ENCODE measurements at regions not wholly inside any gene's neighbourhood (a gene's known extent, or its start where the extent isn't known, plus 50 kb on each side); places are given as distances from the start of the nearest gene placed in this dataset.

DNA sequence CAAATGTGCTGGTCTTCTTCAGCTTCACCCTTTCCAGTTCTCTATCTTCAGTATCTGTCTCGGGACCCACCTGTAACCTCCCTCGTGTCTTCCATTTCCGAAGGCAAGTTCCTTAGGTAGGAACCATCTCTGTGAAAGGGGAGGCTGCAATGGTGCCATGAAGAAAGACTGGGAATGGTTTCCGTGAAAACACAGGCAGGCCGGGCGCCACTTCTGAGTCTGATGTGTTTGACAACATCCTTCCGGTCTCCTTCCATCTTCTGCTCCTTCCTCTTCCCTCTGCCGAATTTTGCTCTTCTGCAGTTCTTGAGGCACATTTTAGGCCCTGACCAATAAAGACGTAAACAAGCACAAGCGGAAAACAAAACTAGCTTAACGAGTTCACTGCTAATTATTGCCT is 328.0 kb downstream of the THBS2 start:
- no peak overlapping the region for H2AFZ ChIP-seq (ENCODE audit: low read length)
- no peak overlapping the region for H2BK15ac ChIP-seq (ENCODE audit: low read length)
- no peak overlapping the region for H3K18ac ChIP-seq (ENCODE audit: low read length)
- H4K8ac ChIP-seq (ENCODE audit: low read depth, low read length), result no peak overlapping the region
- H3K36me3 ChIP-seq (replicated peaks in 1 of 2; ENCODE audit: control insufficient read depth in 2 of 2, insufficient read depth in 2 of 2, low read length in 2 of 2), result peaks cover 0 to 4% of the 10 kb centered on the region in 2 donors
- peaks cover 0 to 4% (median 0%) of the 10 kb centered on the region in 3 experiments for H3K27me3 ChIP-seq (ENCODE audit: control insufficient read depth in 3 of 3, insufficient read depth in 3 of 3, low read depth in 1 of 3, low read length in 3 of 3)
- no peak overlapping the region for H3K23ac ChIP-seq (ENCODE audit: low read depth, low read length, poor library complexity)
- no peak overlapping the region for H3K4ac ChIP-seq (ENCODE audit: low read length)
- peaks cover 0 to 5% of the 10 kb centered on the region in 2 donors for H3K4me1 ChIP-seq (ENCODE audit: control insufficient read depth in 2 of 2, insufficient read depth in 1 of 2, low read depth in 1 of 2, low read length in 2 of 2)
- no peak overlapping the region for H3K4me2 ChIP-seq (ENCODE audit: insufficient read depth, low read length, poor library complexity, severe bottlenecking)
- H3K79me1 ChIP-seq (ENCODE audit: low read depth, low read length), result peaks cover 2% of the 10 kb centered on the region
- no peak overlapping the region for H2BK5ac ChIP-seq (ENCODE audit: low read length)
- H3K27ac ChIP-seq (replicated peaks; ENCODE audit: low read length), result no peak overlapping the region
- H3K14ac ChIP-seq (ENCODE audit: low read length), result no peak overlapping the region
- H3K9me3 ChIP-seq (replicated peaks in 1 of 2; ENCODE audit: control insufficient read depth in 2 of 2, insufficient read depth in 1 of 2, low read depth in 1 of 2, low read length in 2 of 2), result peaks cover 0 to 4% of the 10 kb centered on the region in 2 donors
- H2AK5ac ChIP-seq (ENCODE audit: low read depth, low read length), result no peak overlapping the region
- WGBS, 2 donors (ENCODE audit: extremely low coverage in 2 of 2, insufficient read length in 2 of 2, insufficient replicate concordance in 1 of 2), result no CpG with 5 or more reads among the region's 11 CpGs
- no peak for DNase-seq (ENCODE audit: low spot score)
- no peak overlapping the region for H4K91ac ChIP-seq (ENCODE audit: low read depth, low read length, poor library complexity)
- no peak overlapping the region for H2BK12ac ChIP-seq (ENCODE audit: low read length)
- no peak overlapping the region for H3K9ac ChIP-seq (ENCODE audit: low read depth, low read length, poor library complexity)
- H2BK120ac ChIP-seq (ENCODE audit: low read depth, low read length), result no peak overlapping the region
- no peak overlapping the region for H3K4me3 ChIP-seq (ENCODE audit: low read length in 2 of 2)

DNA sequence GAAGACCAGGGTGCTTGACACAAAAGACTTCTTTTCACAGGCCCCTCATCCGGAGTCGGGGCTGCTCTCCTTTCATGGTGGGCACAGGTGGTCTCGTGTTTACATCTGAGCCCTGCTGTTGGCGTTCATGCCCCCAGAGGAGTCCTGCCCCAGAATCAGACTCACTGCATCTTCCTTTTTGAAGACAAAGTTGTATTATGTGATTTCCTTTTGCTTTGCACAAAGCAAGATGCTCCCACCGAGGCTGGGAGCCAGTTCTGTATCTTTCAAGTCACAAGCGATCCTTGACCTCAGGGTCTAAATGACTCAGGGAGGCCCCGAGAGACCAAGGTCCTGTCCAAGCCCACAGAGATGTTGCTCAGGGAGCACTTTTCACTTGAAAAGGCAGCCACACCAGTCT is 330.5 kb downstream of the THBS2 start:
- Histone ChIP-seq H2BK120ac (ENCODE audit: low read depth, low read length) (no peak overlapping the region), H3K4ac (ENCODE audit: low read length) (no peak overlapping the region), H3K9me3 (replicated peaks in 1 of 2; ENCODE audit: control insufficient read depth in 2 of 2, insufficient read depth in 1 of 2, low read depth in 1 of 2, low read length in 2 of 2) (peaks cover 0 to 4% of the 10 kb centered on the region in 2 donors), H2BK15ac (ENCODE audit: low read length) (no peak overlapping the region), H4K91ac (ENCODE audit: low read depth, low read length, poor library complexity) (no peak overlapping the region), H2AFZ (ENCODE audit: low read length) (no peak overlapping the region), H3K79me1 (ENCODE audit: low read depth, low read length) (peaks cover 2% of the 10 kb centered on the region), H3K14ac (ENCODE audit: low read length) (no peak overlapping the region), H2BK12ac (ENCODE audit: low read length) (no peak overlapping the region), H3K18ac (ENCODE audit: low read length) (no peak overlapping the region), H3K27ac (replicated peaks; ENCODE audit: low read length) (no peak overlapping the region), H4K8ac (ENCODE audit: low read depth, low read length) (no peak overlapping the region), H3K36me3 (replicated peaks in 1 of 2; ENCODE audit: control insufficient read depth in 2 of 2, insufficient read depth in 2 of 2, low read length in 2 of 2) (peaks cover 0 to 4% of the 10 kb centered on the region in 2 donors), H3K23ac (ENCODE audit: low read depth, low read length, poor library complexity) (no peak overlapping the region), H2AK5ac (ENCODE audit: low read depth, low read length) (no peak overlapping the region), H3K9ac (ENCODE audit: low read depth, low read length, poor library complexity) (no peak overlapping the region), H3K27me3 (ENCODE audit: control insufficient read depth in 3 of 3, insufficient read depth in 3 of 3, low read depth in 1 of 3, low read length in 3 of 3) (peaks cover 0 to 4% (median 0%) of the 10 kb centered on the region in 3 experiments), H3K4me2 (ENCODE audit: insufficient read depth, low read length, poor library complexity, severe bottlenecking) (no peak overlapping the region), H3K4me3 (ENCODE audit: low read length in 2 of 2) (no peak overlapping the region), H2BK5ac (ENCODE audit: low read length) (no peak overlapping the region), H3K4me1 (ENCODE audit: control insufficient read depth in 2 of 2, insufficient read depth in 1 of 2, low read depth in 1 of 2, low read length in 2 of 2) (peaks cover 0 to 5% of the 10 kb centered on the region in 2 donors)
- no CpG with 5 or more reads among the region's 7 CpGs for WGBS, 2 donors (ENCODE audit: extremely low coverage in 2 of 2, insufficient read length in 2 of 2, insufficient replicate concordance in 1 of 2)
- no peak for DNase-seq (ENCODE audit: low spot score)

DNA sequence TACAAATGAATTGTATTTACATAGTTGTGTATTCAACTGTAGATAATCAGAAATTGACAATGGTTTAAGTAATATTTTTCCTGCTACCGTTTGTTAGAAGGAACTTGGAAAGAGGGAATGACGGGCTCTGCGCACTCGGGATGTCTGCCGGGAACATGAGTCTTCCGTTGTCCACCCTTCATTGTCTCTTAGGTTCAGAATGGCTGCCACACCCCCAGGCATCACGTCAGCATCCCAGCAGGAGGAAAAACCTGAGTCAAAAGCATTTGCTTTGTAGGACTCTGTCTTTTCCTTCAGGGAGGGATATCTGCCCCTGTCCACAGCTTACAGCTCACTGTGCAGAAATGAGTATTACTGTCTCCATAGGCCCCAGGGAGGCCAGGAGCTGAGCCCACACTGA is 331.2 kb downstream of the THBS2 start:
- no peak overlapping the region for H4K8ac ChIP-seq (ENCODE audit: low read depth, low read length)
- peaks cover 0 to 4% of the 10 kb centered on the region in 2 donors for H3K9me3 ChIP-seq (replicated peaks in 1 of 2; ENCODE audit: control insufficient read depth in 2 of 2, insufficient read depth in 1 of 2, low read depth in 1 of 2, low read length in 2 of 2)
- no peak overlapping the region for H2BK120ac ChIP-seq (ENCODE audit: low read depth, low read length)
- H3K36me3 ChIP-seq (replicated peaks in 1 of 2; ENCODE audit: control insufficient read depth in 2 of 2, insufficient read depth in 2 of 2, low read length in 2 of 2), result peaks cover 0 to 4% of the 10 kb centered on the region in 2 donors
- H3K4me2 ChIP-seq (ENCODE audit: insufficient read depth, low read length, poor library complexity, severe bottlenecking), result no peak overlapping the region
- H3K79me1 ChIP-seq (ENCODE audit: low read depth, low read length), result peaks cover 2% of the 10 kb centered on the region
- no peak overlapping the region for H3K27ac ChIP-seq (replicated peaks; ENCODE audit: low read length)
- H3K18ac ChIP-seq (ENCODE audit: low read length), result no peak overlapping the region
- H2BK5ac ChIP-seq (ENCODE audit: low read length), result no peak overlapping the region
- no CpG with 5 or more reads among the region's 7 CpGs for WGBS, 2 donors (ENCODE audit: extremely low coverage in 2 of 2, insufficient read length in 2 of 2, insufficient replicate concordance in 1 of 2)
- no peak overlapping the region for H2AFZ ChIP-seq (ENCODE audit: low read length)
- no peak overlapping the region for H3K4ac ChIP-seq (ENCODE audit: low read length)
- H3K23ac ChIP-seq (ENCODE audit: low read depth, low read length, poor library complexity), result no peak overlapping the region
- H3K4me1 ChIP-seq (ENCODE audit: control insufficient read depth in 2 of 2, insufficient read depth in 1 of 2, low read depth in 1 of 2, low read length in 2 of 2), result peaks cover 0 to 5% of the 10 kb centered on the region in 2 donors
- H2BK15ac ChIP-seq (ENCODE audit: low read length), result no peak overlapping the region
- no peak overlapping the region for H3K14ac ChIP-seq (ENCODE audit: low read length)
- H3K27me3 ChIP-seq (ENCODE audit: control insufficient read depth in 3 of 3, insufficient read depth in 3 of 3, low read depth in 1 of 3, low read length in 3 of 3), result peaks cover 0 to 4% (median 0%) of the 10 kb centered on the region in 3 experiments
- H4K91ac ChIP-seq (ENCODE audit: low read depth, low read length, poor library complexity), result no peak overlapping the region
- DNase-seq (ENCODE audit: low spot score), result no peak
- H2AK5ac ChIP-seq (ENCODE audit: low read depth, low read length), result no peak overlapping the region
- H2BK12ac ChIP-seq (ENCODE audit: low read length), result no peak overlapping the region
- H3K9ac ChIP-seq (ENCODE audit: low read depth, low read length, poor library complexity), result no peak overlapping the region
- no peak overlapping the region for H3K4me3 ChIP-seq (ENCODE audit: low read length in 2 of 2)

DNA sequence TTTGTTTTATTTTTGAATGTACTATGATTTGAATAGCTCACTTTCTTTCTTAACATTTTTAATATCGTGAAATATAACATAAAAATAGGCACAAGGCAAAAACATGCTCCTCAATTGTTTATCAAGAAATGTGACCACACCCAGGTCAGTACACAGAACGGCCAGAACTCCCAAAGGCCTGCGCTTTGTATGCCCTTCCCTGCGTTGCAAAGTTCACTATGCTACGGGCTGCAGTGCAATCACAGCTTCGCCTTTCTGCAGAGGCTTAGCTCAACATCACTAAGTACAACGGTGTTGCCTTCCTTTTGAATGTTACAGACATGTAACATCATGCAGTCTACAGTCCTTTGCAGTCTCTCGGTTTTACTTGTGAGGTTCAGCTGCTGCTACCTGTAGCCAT is 333.4 kb downstream of the THBS2 start:
- H3K18ac ChIP-seq (ENCODE audit: low read length), result no peak overlapping the region
- no peaks in the 10 kb centered on the region for H3K27me3 ChIP-seq (ENCODE audit: control insufficient read depth in 3 of 3, insufficient read depth in 3 of 3, low read depth in 1 of 3, low read length in 3 of 3)
- no peak overlapping the region for H2AK5ac ChIP-seq (ENCODE audit: low read depth, low read length)
- H2BK15ac ChIP-seq (ENCODE audit: low read length), result no peak overlapping the region
- H3K27ac ChIP-seq (replicated peaks; ENCODE audit: low read length), result no peak overlapping the region
- no peak overlapping the region for H2BK120ac ChIP-seq (ENCODE audit: low read depth, low read length)
- H2BK12ac ChIP-seq (ENCODE audit: low read length), result no peak overlapping the region
- H3K9ac ChIP-seq (ENCODE audit: low read depth, low read length, poor library complexity), result no peak overlapping the region
- H3K23ac ChIP-seq (ENCODE audit: low read depth, low read length, poor library complexity), result no peak overlapping the region
- H3K9me3 ChIP-seq (replicated peaks in 1 of 2; ENCODE audit: control insufficient read depth in 2 of 2, insufficient read depth in 1 of 2, low read depth in 1 of 2, low read length in 2 of 2), result no peaks in the 10 kb centered on the region
- H3K4ac ChIP-seq (ENCODE audit: low read length), result no peak overlapping the region
- no peaks in the 10 kb centered on the region for H3K36me3 ChIP-seq (replicated peaks in 1 of 2; ENCODE audit: control insufficient read depth in 2 of 2, insufficient read depth in 2 of 2, low read length in 2 of 2)
- H3K79me1 ChIP-seq (ENCODE audit: low read depth, low read length), result no peaks in the 10 kb centered on the region
- DNase-seq (ENCODE audit: low spot score), result no peak
- H2BK5ac ChIP-seq (ENCODE audit: low read length), result no peak overlapping the region
- no peak overlapping the region for H4K8ac ChIP-seq (ENCODE audit: low read depth, low read length)
- no peak overlapping the region for H3K14ac ChIP-seq (ENCODE audit: low read length)
- WGBS, 2 donors (ENCODE audit: extremely low coverage in 2 of 2, insufficient read length in 2 of 2, insufficient replicate concordance in 1 of 2), result no CpG with 5 or more reads among the region's 8 CpGs
- H3K4me2 ChIP-seq (ENCODE audit: insufficient read depth, low read length, poor library complexity, severe bottlenecking), result no peak overlapping the region
- H3K4me3 ChIP-seq (ENCODE audit: low read length in 2 of 2), result no peak overlapping the region
- H4K91ac ChIP-seq (ENCODE audit: low read depth, low read length, poor library complexity), result no peak overlapping the region
- H2AFZ ChIP-seq (ENCODE audit: low read length), result no peak overlapping the region
- no peaks in the 10 kb centered on the region for H3K4me1 ChIP-seq (ENCODE audit: control insufficient read depth in 2 of 2, insufficient read depth in 1 of 2, low read depth in 1 of 2, low read length in 2 of 2)

All from neuronal stem cell (in vitro differentiated cells).